ENCODE measurements at regions not wholly inside any gene's neighbourhood (a gene's known extent, or its start where the extent isn't known, plus 50 kb on each side); places are given as distances from the start of the nearest gene placed in this dataset.

DNA sequence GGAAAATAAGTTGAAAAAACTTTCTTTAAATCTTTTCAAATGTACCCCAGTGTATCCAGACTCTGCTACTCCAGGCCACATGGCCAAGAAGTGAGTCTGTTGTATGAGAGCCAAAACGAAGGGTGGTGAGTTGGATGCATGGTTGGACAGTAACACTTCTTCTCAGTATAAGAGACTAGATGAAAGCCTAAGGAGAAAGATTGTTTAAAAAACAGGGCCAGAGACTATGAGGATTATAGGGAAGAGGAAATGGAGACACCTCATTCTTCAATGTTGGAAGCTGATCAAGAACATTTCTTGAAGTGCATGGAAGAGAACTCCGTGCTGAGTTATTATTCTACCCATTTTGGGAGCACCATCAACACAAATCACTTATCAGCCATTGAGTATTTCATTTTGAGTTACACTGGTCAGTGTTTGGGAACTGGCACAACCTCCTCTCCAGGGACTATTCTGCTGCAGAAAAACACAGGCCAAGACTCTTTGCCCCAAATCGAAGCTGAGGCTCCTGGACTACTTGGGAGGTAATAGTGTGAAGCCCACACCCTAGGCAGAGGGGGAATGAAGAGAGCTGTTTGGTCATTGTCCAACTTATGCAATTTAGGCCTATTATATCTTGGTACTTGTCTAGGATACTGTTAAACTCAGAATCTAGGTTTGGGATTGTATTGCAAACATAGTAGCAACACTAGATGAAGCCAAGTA is 123.0 kb upstream of the SEC61G start:
- no peak overlapping the region for H3K27ac ChIP-seq (ENCODE audit: low read depth in 1 of 2, low read length in 1 of 2)
- no peak overlapping the region for H3K4me3 ChIP-seq (ENCODE audit: low read length in 2 of 2)
- 85% methylated on average over 3 of the region's 3 CpGs for WGBS
- no peak for DNase-seq (ENCODE audit: low read depth in 6 of 9, low spot score in 9 of 9)
- H3K36me3 ChIP-seq (ENCODE audit: control insufficient read depth in 2 of 2, insufficient read depth in 2 of 2, low read length in 1 of 2), result no peaks in the 10 kb centered on the region
- H3K9me3 ChIP-seq (ENCODE audit: control insufficient read depth in 2 of 2, insufficient read depth in 1 of 2, low read length in 1 of 2), result no peaks in the 10 kb centered on the region
- H3K4me1 ChIP-seq (ENCODE audit: control insufficient read depth in 2 of 2, insufficient read depth in 2 of 2, low read length in 2 of 2), result no peaks in the 10 kb centered on the region
- no peaks in the 10 kb centered on the region for H3K27me3 ChIP-seq (ENCODE audit: control insufficient read depth in 2 of 2, insufficient read depth in 1 of 2, low read length in 1 of 2)

- Histone ChIP-seq H3K4me3 (ENCODE audit: low read length in 2 of 2) (no peak overlapping the region), H3K27ac (ENCODE audit: low read depth in 1 of 2, low read length in 1 of 2) (no peak overlapping the region), H3K36me3 (ENCODE audit: control insufficient read depth in 2 of 2, insufficient read depth in 2 of 2, low read length in 1 of 2) (no peaks in the 10 kb centered on the region), H3K27me3 (ENCODE audit: control insufficient read depth in 2 of 2, insufficient read depth in 1 of 2, low read length in 1 of 2) (no peaks in the 10 kb centered on the region), H3K4me1 (ENCODE audit: control insufficient read depth in 2 of 2, insufficient read depth in 2 of 2, low read length in 2 of 2) (no peaks in the 10 kb centered on the region), H3K9me3 (ENCODE audit: control insufficient read depth in 2 of 2, insufficient read depth in 1 of 2, low read length in 1 of 2) (no peaks in the 10 kb centered on the region)
- 82% methylated on average over 1 of the region's 1 CpG for WGBS
- DNase-seq (ENCODE audit: low read depth in 6 of 9, low spot score in 9 of 9), result no peak
These were observed 123.7 kb upstream of the SEC61G start for GRCh38 chr7:54882694-54883093.

GRCh38 chr7:54883576-54883975 is 124.6 kb upstream of the SEC61G start:
- Histone ChIP-seq H3K36me3 (ENCODE audit: control insufficient read depth in 2 of 2, insufficient read depth in 2 of 2, low read length in 1 of 2) (no peaks in the 10 kb centered on the region), H3K9me3 (ENCODE audit: control insufficient read depth in 2 of 2, insufficient read depth in 1 of 2, low read length in 1 of 2) (no peaks in the 10 kb centered on the region), H3K27me3 (ENCODE audit: control insufficient read depth in 2 of 2, insufficient read depth in 1 of 2, low read length in 1 of 2) (peaks cover 0 to 6% of the 10 kb centered on the region in 2 donors), H3K4me3 (ENCODE audit: low read length in 2 of 2) (no peak overlapping the region), H3K27ac (ENCODE audit: low read depth in 1 of 2, low read length in 1 of 2) (no peak overlapping the region), H3K4me1 (ENCODE audit: control insufficient read depth in 2 of 2, insufficient read depth in 2 of 2, low read length in 2 of 2) (no peaks in the 10 kb centered on the region)
- 95% methylated on average over 1 of the region's 1 CpG for WGBS
- no peak for DNase-seq (ENCODE audit: low read depth in 6 of 9, low spot score in 9 of 9)

GRCh38 chr7:54885285-54885684 is 126.3 kb upstream of the SEC61G start:
- DNase-seq (ENCODE audit: low read depth in 6 of 9, low spot score in 9 of 9), result no peak
- WGBS, result 97% methylated on average over 1 of the region's 1 CpG
- no peaks in the 10 kb centered on the region for H3K9me3 ChIP-seq (ENCODE audit: control insufficient read depth in 2 of 2, insufficient read depth in 1 of 2, low read length in 1 of 2)
- peaks cover 0 to 12% of the 10 kb centered on the region in 2 donors for H3K27me3 ChIP-seq (ENCODE audit: control insufficient read depth in 2 of 2, insufficient read depth in 1 of 2, low read length in 1 of 2)
- H3K4me1 ChIP-seq (ENCODE audit: control insufficient read depth in 2 of 2, insufficient read depth in 2 of 2, low read length in 2 of 2), result no peaks in the 10 kb centered on the region
- no peak overlapping the region for H3K27ac ChIP-seq (ENCODE audit: low read depth in 1 of 2, low read length in 1 of 2)
- H3K4me3 ChIP-seq (ENCODE audit: low read length in 2 of 2), result no peak overlapping the region
- no peaks in the 10 kb centered on the region for H3K36me3 ChIP-seq (ENCODE audit: control insufficient read depth in 2 of 2, insufficient read depth in 2 of 2, low read length in 1 of 2)

DNA sequence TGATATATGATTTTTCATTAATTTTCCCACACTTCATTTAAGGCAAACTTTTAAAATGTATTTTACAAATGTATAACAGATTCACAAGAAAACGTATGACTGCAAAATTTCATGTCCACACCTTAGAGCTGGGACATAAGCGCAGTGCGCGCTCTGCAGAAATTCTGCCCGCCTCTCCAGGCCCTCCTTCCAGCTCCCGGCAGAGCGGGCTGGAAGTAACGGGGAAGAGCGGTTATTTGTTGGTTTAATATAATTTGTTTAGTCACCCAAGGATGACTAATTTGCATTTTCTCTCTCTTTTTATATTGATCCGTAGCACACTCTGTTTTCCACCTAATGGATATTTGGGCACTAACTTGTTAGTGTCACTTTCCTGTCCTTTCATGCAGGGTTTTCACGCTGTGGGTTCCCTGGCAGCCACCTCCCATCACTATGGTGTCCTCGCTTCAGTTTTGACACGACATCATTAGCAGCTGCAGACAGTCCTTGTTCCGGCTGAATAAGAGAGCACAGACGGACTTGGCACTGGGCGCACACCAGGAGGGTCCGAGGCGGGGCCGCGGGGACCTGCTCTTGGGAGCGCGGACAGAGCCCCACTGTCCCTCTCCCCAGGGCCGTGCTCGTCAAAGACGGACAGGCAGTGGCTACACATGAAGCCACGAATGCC is 129.2 kb upstream of the SEC61G start:
- Histone ChIP-seq H3K4me3 (ENCODE audit: low read length in 2 of 2) (no peak overlapping the region), H3K36me3 (ENCODE audit: control insufficient read depth in 2 of 2, insufficient read depth in 2 of 2, low read length in 1 of 2) (no peaks in the 10 kb centered on the region), H3K4me1 (ENCODE audit: control insufficient read depth in 2 of 2, insufficient read depth in 2 of 2, low read length in 2 of 2) (no peaks in the 10 kb centered on the region), H3K27ac (ENCODE audit: low read depth in 1 of 2, low read length in 1 of 2) (no peak overlapping the region), H3K9me3 (ENCODE audit: control insufficient read depth in 2 of 2, insufficient read depth in 1 of 2, low read length in 1 of 2) (no peaks in the 10 kb centered on the region), H3K27me3 (ENCODE audit: control insufficient read depth in 2 of 2, insufficient read depth in 1 of 2, low read length in 1 of 2) (peaks cover 0 to 12% of the 10 kb centered on the region in 2 donors)
- DNase-seq (ENCODE audit: low read depth in 6 of 9, low spot score in 9 of 9), result no peak
- WGBS, result 31% methylated on average over 26 of the region's 26 CpGs

- H3K27ac ChIP-seq (ENCODE audit: low read depth in 1 of 2, low read length in 1 of 2), result no peak overlapping the region
- H3K27me3 ChIP-seq (ENCODE audit: control insufficient read depth in 2 of 2, insufficient read depth in 1 of 2, low read length in 1 of 2), result peaks cover 0 to 12% of the 10 kb centered on the region in 2 donors
- no peaks in the 10 kb centered on the region for H3K4me1 ChIP-seq (ENCODE audit: control insufficient read depth in 2 of 2, insufficient read depth in 2 of 2, low read length in 2 of 2)
- 10% methylated on average over 12 of the region's 12 CpGs for WGBS
- no peaks in the 10 kb centered on the region for H3K36me3 ChIP-seq (ENCODE audit: control insufficient read depth in 2 of 2, insufficient read depth in 2 of 2, low read length in 1 of 2)
- H3K4me3 ChIP-seq (ENCODE audit: low read length in 2 of 2), result no peak overlapping the region
- H3K9me3 ChIP-seq (ENCODE audit: control insufficient read depth in 2 of 2, insufficient read depth in 1 of 2, low read length in 1 of 2), result no peaks in the 10 kb centered on the region
- DNase-seq (ENCODE audit: low read depth in 6 of 9, low spot score in 9 of 9), result no peak
These were observed 129.7 kb upstream of the SEC61G start for GRCh38 chr7:54888734-54889082.

DNA sequence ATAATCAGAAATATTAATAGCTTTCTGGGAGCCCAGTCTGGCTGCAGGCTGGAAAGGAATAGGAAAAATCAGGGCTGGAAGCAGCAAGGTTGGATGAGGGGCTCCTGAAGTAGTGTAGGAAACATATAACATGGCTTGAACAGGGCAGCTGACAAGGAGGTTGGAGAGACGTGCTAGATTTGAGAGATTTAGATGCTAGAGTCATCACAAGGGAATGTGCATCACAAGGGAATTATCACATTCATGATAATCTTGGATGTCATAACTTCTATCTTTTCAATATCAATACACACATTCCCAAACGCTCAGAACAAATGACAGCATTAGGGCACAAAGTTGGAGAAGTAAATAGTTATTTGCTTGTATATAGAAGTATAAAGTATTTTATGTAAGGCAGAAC is 120.9 kb upstream of the EGFR start:
- Histone ChIP-seq H3K9me3 (ENCODE audit: control insufficient read depth in 2 of 2, insufficient read depth in 1 of 2, low read length in 1 of 2) (no peaks in the 10 kb centered on the region), H3K27ac (ENCODE audit: low read depth in 1 of 2, low read length in 1 of 2) (no peak overlapping the region), H3K4me1 (ENCODE audit: control insufficient read depth in 2 of 2, insufficient read depth in 2 of 2, low read length in 2 of 2) (no peaks in the 10 kb centered on the region), H3K27me3 (ENCODE audit: control insufficient read depth in 2 of 2, insufficient read depth in 1 of 2, low read length in 1 of 2) (no peaks in the 10 kb centered on the region), H3K36me3 (ENCODE audit: control insufficient read depth in 2 of 2, insufficient read depth in 2 of 2, low read length in 1 of 2) (no peaks in the 10 kb centered on the region), H3K4me3 (ENCODE audit: low read length in 2 of 2) (no peak overlapping the region)
- 93% methylated on average over 2 of the region's 2 CpGs for WGBS
- no peak for DNase-seq (ENCODE audit: low read depth in 6 of 9, low spot score in 9 of 9)

DNA sequence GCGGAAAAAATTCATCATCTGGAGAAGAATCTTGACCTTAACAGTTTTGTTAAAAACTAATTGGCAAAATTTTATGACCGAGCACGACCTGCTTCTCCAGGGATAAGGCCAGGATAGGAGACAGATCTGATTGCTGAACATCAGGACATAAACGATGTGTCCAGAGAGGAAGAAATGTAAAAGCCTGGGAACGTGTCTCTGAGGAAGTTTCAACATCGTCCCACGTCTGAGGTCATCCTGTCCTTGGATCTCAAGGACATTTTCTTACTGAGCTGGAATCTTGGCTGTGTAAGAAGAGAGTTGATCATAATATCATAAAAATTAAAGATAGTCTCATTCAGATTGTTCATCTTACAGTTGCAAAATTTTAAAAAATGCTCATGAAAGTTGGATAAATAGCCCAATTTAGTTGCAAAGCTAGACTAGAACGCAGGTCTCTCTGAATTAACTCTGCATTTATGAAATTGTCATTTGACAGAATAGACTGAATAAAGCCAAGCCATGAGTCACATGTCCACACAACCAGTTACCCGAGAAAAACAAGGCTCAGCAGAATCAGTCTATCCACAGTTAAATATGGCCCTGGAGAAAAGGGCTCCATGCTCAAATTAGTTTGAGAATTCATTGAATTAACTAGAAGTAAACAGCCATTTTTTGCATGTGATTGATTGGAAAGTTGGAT is 120.0 kb upstream of the EGFR start:
- no peaks in the 10 kb centered on the region for H3K4me1 ChIP-seq (ENCODE audit: control insufficient read depth in 2 of 2, insufficient read depth in 2 of 2, low read length in 2 of 2)
- H3K4me3 ChIP-seq (ENCODE audit: low read length in 2 of 2), result no peak overlapping the region
- no peaks in the 10 kb centered on the region for H3K9me3 ChIP-seq (ENCODE audit: control insufficient read depth in 2 of 2, insufficient read depth in 1 of 2, low read length in 1 of 2)
- H3K36me3 ChIP-seq (ENCODE audit: control insufficient read depth in 2 of 2, insufficient read depth in 2 of 2, low read length in 1 of 2), result no peaks in the 10 kb centered on the region
- WGBS, result 75% methylated on average over 9 of the region's 9 CpGs
- H3K27me3 ChIP-seq (ENCODE audit: control insufficient read depth in 2 of 2, insufficient read depth in 1 of 2, low read length in 1 of 2), result no peaks in the 10 kb centered on the region
- H3K27ac ChIP-seq (ENCODE audit: low read depth in 1 of 2, low read length in 1 of 2), result no peak overlapping the region
- DNase-seq (ENCODE audit: low read depth in 6 of 9, low spot score in 9 of 9), result no peak

GRCh38 chr7:54901840-54902239 is 117.0 kb upstream of the EGFR start:
- H3K27me3 ChIP-seq (ENCODE audit: control insufficient read depth in 2 of 2, insufficient read depth in 1 of 2, low read length in 1 of 2), result no peaks in the 10 kb centered on the region
- H3K9me3 ChIP-seq (ENCODE audit: control insufficient read depth in 2 of 2, insufficient read depth in 1 of 2, low read length in 1 of 2), result no peaks in the 10 kb centered on the region
- H3K4me3 ChIP-seq (ENCODE audit: low read length in 2 of 2), result no peak overlapping the region
- no peak for DNase-seq (ENCODE audit: low read depth in 6 of 9, low spot score in 9 of 9)
- no peaks in the 10 kb centered on the region for H3K4me1 ChIP-seq (ENCODE audit: control insufficient read depth in 2 of 2, insufficient read depth in 2 of 2, low read length in 2 of 2)
- no peaks in the 10 kb centered on the region for H3K36me3 ChIP-seq (ENCODE audit: control insufficient read depth in 2 of 2, insufficient read depth in 2 of 2, low read length in 1 of 2)
- no peak overlapping the region for H3K27ac ChIP-seq (ENCODE audit: low read depth in 1 of 2, low read length in 1 of 2)
- WGBS, result 96% methylated on average over 5 of the region's 5 CpGs
